ENCODE measurements at regions not wholly inside any gene's neighbourhood (a gene's known extent, or its start where the extent isn't known, plus 50 kb on each side); places are given as distances from the start of the nearest gene placed in this dataset.

GRCh38 chr14:104517867-104518266 lies 61.7 kb upstream of the C14orf180 start:
- H3K4me2 ChIP-seq (ENCODE audit: low read length), result no peak overlapping the region
- no peak overlapping the region for H3K9ac ChIP-seq (ENCODE audit: low read length)
- no peaks in the 10 kb centered on the region for H3K36me3 ChIP-seq (ENCODE audit: insufficient read depth, low read length)
- H3F3A ChIP-seq (ENCODE audit: insufficient read depth, low read length, poor library complexity, severe bottlenecking), result no peaks in the 10 kb centered on the region
- no peaks in the 10 kb centered on the region for H3K27me3 ChIP-seq (ENCODE audit: insufficient read depth, low read depth, low read length)
- no peak overlapping the region for H2AFZ ChIP-seq (ENCODE audit: low read depth, low read length)
- H3K9me2 ChIP-seq (ENCODE audit: insufficient read depth, low read length), result no peaks in the 10 kb centered on the region
- no peak for TF ChIP-seq EZH2 (IDR thresholded peaks at IDR 0.05; ENCODE audit: borderline replicate concordance, insufficient read depth, low read length, poor library complexity, severe bottlenecking)
- no peak for TF ChIP-seq REST (IDR thresholded peaks at IDR 0.05; ENCODE audit: borderline replicate concordance)
- no peak for TF ChIP-seq RAD21 (conservative IDR thresholded peaks at IDR 0.05)
- no peak overlapping the region for H3K4me3 ChIP-seq (ENCODE audit: low read length)
- H3K79me2 ChIP-seq (replicated peaks; ENCODE audit: insufficient read depth, low read length), result no peaks in the 10 kb centered on the region
- no peaks in the 10 kb centered on the region for H3K9me3 ChIP-seq (ENCODE audit: low read length)
- H4K20me1 ChIP-seq (ENCODE audit: insufficient read depth), result no peaks in the 10 kb centered on the region
- no peak overlapping the region for H3K27ac ChIP-seq (ENCODE audit: low read length)

- Histone ChIP-seq H3K27ac (ENCODE audit: low read length) (no peak overlapping the region), H3K27me3 (ENCODE audit: insufficient read depth, low read depth, low read length) (no peaks in the 10 kb centered on the region), H3K4me2 (ENCODE audit: low read length) (no peak overlapping the region), H3K9ac (ENCODE audit: low read length) (no peak overlapping the region), H3K9me3 (ENCODE audit: low read length) (no peaks in the 10 kb centered on the region), H3K9me2 (ENCODE audit: insufficient read depth, low read length) (no peaks in the 10 kb centered on the region), H3K36me3 (ENCODE audit: insufficient read depth, low read length) (no peaks in the 10 kb centered on the region), H3F3A (ENCODE audit: insufficient read depth, low read length, poor library complexity, severe bottlenecking) (no peaks in the 10 kb centered on the region), H4K20me1 (ENCODE audit: insufficient read depth) (no peaks in the 10 kb centered on the region), H2AFZ (ENCODE audit: low read depth, low read length) (no peak overlapping the region), H3K79me2 (replicated peaks; ENCODE audit: insufficient read depth, low read length) (no peaks in the 10 kb centered on the region), H3K4me3 (ENCODE audit: low read length) (no peak overlapping the region)
- TF ChIP-seq RAD21 (conservative IDR thresholded peaks at IDR 0.05) (no peak), SMC3 (conservative IDR thresholded peaks at IDR 0.05; ENCODE audit: poor library complexity) (no peak), CTCF (IDR thresholded peaks at IDR 0.05; ENCODE audit: poor library complexity, severe bottlenecking) (no peak), REST (IDR thresholded peaks at IDR 0.05; ENCODE audit: borderline replicate concordance) (no peak), EP300 (conservative IDR thresholded peaks at IDR 0.05; ENCODE audit: poor library complexity, severe bottlenecking) (no peak), POLR2AphosphoS5 (IDR thresholded peaks at IDR 0.05) (no peak), MXI1 (conservative IDR thresholded peaks at IDR 0.05; ENCODE audit: poor library complexity, severe bottlenecking) (no peak), EZH2 (IDR thresholded peaks at IDR 0.05; ENCODE audit: borderline replicate concordance, insufficient read depth, low read length, poor library complexity, severe bottlenecking) (no peak), TAF1 (IDR thresholded peaks at IDR 0.05; ENCODE audit: low read depth) (no peak)
Measured at GRCh38 chr14:104518659-104519350, 60.8 kb upstream of the C14orf180 start.
